Natural killer cell (primary cell): ENCODE measurements at regions not wholly inside any gene's neighbourhood (a gene's known extent, or its start where the extent isn't known, plus 50 kb on each side); places are given as distances from the start of the nearest gene placed in this dataset.

Experiments
- ATAC-seq, 3 donors: fragments of 150-1000 bp in 2 of 3; fragments of 200-7000 bp in 1 of 3; cut with Tn5 transposase; 1 replicate in 1 of 3; 2 replicates in 2 of 3; pipeline ENCODE4 v1.10.0; 2021; ENCODE audit warnings: mild to moderate bottlenecking in 2 of 3, moderate library complexity in 2 of 3
- DNase-seq, 2 donors: peaks; one replicate each; pipeline versions ENCODE4 v3.0.0 to v3.0.0-alpha.2; 2013 to 2021; ENCODE audit warnings: mixed read lengths in 1 of 2
- H3K27ac ChIP-seq: one replicate; pipeline ENCODE4 v1.5.1; 2013; ENCODE audit warnings: mild to moderate bottlenecking, low read length
- H3K27me3 ChIP-seq: one replicate; pipeline ENCODE4 v1.6.1; 2013; ENCODE audit warnings: low read length; ENCODE audit not compliant: control insufficient read depth, insufficient read depth
- H3K36me3 ChIP-seq: one replicate; pipeline ENCODE4 v1.6.1; 2013; ENCODE audit warnings: low read length; ENCODE audit not compliant: control insufficient read depth, insufficient read depth
- H3K4me1 ChIP-seq: one replicate; pipeline ENCODE4 v1.6.1; 2013; ENCODE audit warnings: low read length; ENCODE audit not compliant: control insufficient read depth, insufficient read depth
- H3K4me3 ChIP-seq: one replicate; pipeline ENCODE4 v1.5.1; 2013; ENCODE audit warnings: low read length
- H3K9me3 ChIP-seq: one replicate; pipeline ENCODE4 v1.6.1; 2013; ENCODE audit warnings: low read length; ENCODE audit not compliant: control insufficient read depth, insufficient read depth
- H3K27ac Mint-ChIP-seq, 2 donors: one replicate each; pipeline ENCODE4 v1.8.0; 2022; ENCODE audit warnings: mild to moderate bottlenecking in 2 of 2, mixed read lengths in 2 of 2, moderate library complexity in 1 of 2
- H3K27me3 Mint-ChIP-seq, 2 donors: one replicate each; pipeline ENCODE4 v1.8.0; 2022; ENCODE audit warnings: low read depth in 2 of 2, mixed read lengths in 2 of 2
- H3K36me3 Mint-ChIP-seq: one replicate; pipeline ENCODE4 v1.8.0; 2022; ENCODE audit warnings: mixed read lengths
- H3K4me1 Mint-ChIP-seq, 2 donors: one replicate each; pipeline ENCODE4 v1.8.0; 2022; ENCODE audit warnings: mixed read lengths in 2 of 2
- H3K4me3 Mint-ChIP-seq: one replicate; pipeline ENCODE4 v1.8.0; 2022; ENCODE audit warnings: mild to moderate bottlenecking, moderate library complexity, mixed read lengths
- H3K9me3 Mint-ChIP-seq, 2 donors: one replicate each; pipeline ENCODE4 v1.8.0; 2022; ENCODE audit warnings: mixed read lengths in 2 of 2
- WGBS: methylation state at CpG from one replicate; pipeline ENCODE4 v1.1.7; 2013; ENCODE audit warnings: missing lambda C conversion rate; ENCODE audit not compliant: insufficient coverage; 5-methylcytosine and 5-hydroxymethylcytosine counted together
- intact Hi-C: fragments of 100-400 bp; cut with micrococcal nuclease; formaldehyde crosslinking; loops from one replicate; pipeline ENCODE4 v1.14.2; 2022
- TF ChIP-seq, protein P1 (sequence below): fragments of 200-600 bp; IDR thresholded peaks from one replicate; pipeline ENCODE4 v1.8.0; 2022; ENCODE audit warnings: antibody characterized with exemption

DNA sequence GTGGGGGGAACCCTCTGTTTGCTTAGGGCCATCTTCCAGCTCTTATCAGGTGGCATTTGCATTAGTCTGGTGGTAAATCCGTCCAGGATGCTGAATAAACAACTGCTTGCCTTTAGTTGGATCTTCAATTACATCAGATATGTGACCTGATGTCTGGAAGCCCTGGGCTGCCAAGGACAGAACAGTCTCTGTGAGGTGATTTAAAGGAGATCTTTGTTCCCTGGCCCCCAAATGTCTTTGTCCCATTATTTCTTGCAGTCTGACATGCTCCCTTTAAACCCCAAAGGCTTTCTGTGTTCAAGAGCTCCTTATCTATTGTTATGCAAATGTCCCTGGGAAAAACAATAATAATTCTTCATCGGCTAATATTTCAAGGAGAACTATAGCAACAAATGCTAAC lies 84.6 kb upstream of the SPTLC3 start:
- Histone ChIP-seq H3K27me3 (no peaks in the 10 kb centered on the region), H3K4me1 (peaks cover 27% of the 10 kb centered on the region), H3K9me3 (no peaks in the 10 kb centered on the region), H3K4me3 (no peak overlapping the region), H3K36me3 (no peaks in the 10 kb centered on the region), H3K27ac (no peak overlapping the region)
- WGBS = 50% methylated on average over 1 of the region's 2 CpGs
- Mint-ChIP-seq H3K36me3 (no peaks in the 10 kb centered on the region), H3K27me3 (no peaks in the 10 kb centered on the region), H3K4me1 (peaks cover 30 to 31% of the 10 kb centered on the region in 2 donors), H3K4me3 (no peak overlapping the region), H3K27ac (no peak overlapping the region), H3K9me3 (no peaks in the 10 kb centered on the region)
- TF ChIP-seq, protein P1, sequence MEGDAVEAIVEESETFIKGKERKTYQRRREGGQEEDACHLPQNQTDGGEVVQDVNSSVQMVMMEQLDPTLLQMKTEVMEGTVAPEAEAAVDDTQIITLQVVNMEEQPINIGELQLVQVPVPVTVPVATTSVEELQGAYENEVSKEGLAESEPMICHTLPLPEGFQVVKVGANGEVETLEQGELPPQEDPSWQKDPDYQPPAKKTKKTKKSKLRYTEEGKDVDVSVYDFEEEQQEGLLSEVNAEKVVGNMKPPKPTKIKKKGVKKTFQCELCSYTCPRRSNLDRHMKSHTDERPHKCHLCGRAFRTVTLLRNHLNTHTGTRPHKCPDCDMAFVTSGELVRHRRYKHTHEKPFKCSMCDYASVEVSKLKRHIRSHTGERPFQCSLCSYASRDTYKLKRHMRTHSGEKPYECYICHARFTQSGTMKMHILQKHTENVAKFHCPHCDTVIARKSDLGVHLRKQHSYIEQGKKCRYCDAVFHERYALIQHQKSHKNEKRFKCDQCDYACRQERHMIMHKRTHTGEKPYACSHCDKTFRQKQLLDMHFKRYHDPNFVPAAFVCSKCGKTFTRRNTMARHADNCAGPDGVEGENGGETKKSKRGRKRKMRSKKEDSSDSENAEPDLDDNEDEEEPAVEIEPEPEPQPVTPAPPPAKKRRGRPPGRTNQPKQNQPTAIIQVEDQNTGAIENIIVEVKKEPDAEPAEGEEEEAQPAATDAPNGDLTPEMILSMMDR = no peak
- no peak for ATAC-seq
- no peak for DNase-seq
- intact Hi-C loops = loop anchor here (10.0 kb wide), 1 partner anchor 861 kb away; the partner anchor contains the start of genes ESF1 and NDUFAF5

DNA sequence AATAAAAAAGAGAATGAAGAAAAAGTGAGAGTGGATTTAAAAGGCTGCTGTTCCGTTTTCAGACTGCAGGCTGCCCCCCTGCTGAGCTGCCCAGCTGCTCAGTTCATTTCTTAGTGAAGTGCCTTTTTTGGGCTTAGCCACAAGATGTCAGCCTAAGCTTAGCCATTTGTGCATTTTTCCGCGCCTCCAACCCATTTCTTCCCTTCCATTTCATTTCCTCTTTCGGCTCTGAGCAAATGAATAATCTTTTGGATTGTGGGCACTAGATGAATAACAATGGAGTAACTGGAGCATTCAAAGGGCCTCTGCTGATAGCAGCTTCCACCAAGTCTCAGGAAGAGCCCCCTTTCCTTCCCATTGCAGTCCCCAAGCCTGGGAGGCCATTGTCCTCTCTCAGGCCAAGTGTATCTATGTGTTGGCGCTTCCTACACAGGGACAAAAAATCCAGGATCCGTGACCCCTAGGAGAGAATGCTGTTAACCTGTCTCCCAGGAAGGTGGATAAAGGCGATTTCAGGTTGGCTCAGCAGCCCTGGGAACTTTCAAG lies 83.5 kb upstream of the SPTLC3 start:
- WGBS = 57% methylated on average over 4 of the region's 7 CpGs
- Mint-ChIP-seq H3K4me3 (peak overlapping the region; percentile 53), H3K4me1 (peaks cover 36 to 38% of the 10 kb centered on the region in 2 donors), H3K36me3 (no peaks in the 10 kb centered on the region), H3K27ac (no peak overlapping the region), H3K27me3 (no peaks in the 10 kb centered on the region), H3K9me3 (no peaks in the 10 kb centered on the region)
- TF ChIP-seq, protein P1 = peak; percentile 91
- DNase-seq (peak; percentile 22 to 58), ATAC-seq (peak; percentile 70 to 81 (median 79))
- Histone ChIP-seq H3K27ac (no peak overlapping the region), H3K36me3 (no peaks in the 10 kb centered on the region), H3K4me3 (no peak overlapping the region), H3K27me3 (no peaks in the 10 kb centered on the region), H3K4me1 (peaks cover 27% of the 10 kb centered on the region), H3K9me3 (no peaks in the 10 kb centered on the region)
- intact Hi-C loops = loop anchor here (1.0 to 10.0 kb wide), 6 partner anchors 41 to 860 kb away; partner anchors contain the start of genes ESF1 and NDUFAF5

DNA sequence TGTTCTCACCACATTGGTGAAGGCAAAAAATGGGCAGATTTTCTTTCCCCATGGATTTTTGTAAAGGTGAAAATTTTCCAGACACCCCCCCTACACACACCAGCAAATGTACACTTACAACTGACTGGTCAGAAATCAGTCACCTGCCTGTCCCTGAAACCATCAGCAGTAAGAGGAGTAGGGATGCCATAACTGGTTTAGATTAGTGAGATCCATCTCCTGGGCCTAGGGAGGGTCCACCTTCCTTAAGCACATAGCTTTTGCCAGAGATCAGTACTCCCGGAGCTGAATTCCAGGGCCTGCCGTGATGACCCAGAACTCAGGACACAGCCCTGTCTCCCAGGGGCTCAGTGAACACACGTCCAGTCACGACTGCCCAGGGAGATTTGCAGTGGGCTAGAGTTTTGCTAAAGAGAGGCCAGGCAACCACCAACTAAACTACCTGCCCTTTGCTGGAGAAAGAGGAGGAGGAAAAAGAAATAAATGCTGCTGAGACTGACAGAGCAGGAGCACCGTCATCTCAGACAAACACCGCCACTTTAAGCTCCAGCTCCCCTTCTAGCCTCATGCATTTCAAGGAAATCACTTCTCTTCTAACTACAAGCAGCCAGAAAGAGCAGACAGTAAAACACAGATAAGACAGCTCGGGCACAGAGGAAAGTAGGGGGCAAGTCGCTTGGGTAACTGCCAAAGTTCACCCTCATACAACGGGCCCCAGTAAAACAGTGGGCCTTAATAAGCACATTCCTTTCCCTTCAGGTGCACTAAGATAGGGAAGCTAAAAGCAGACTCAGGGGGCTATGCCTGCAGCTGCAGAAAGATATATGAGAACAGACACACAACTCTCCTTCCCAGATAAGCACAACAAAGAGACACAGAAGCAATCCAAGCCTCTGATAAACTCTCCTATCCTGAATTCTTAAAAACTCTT lies 82.6 kb upstream of the SPTLC3 start:
- H3K27ac ChIP-seq = no peak overlapping the region
- H3K4me1 ChIP-seq = peaks cover 27% of the 10 kb centered on the region
- H3K9me3 Mint-ChIP-seq = no peaks in the 10 kb centered on the region
- intact Hi-C loops = loop anchor here (1.0 to 10.0 kb wide), 6 partner anchors 40 to 859 kb away; partner anchors contain the start of genes ESF1 and NDUFAF5
- H3K27ac Mint-ChIP-seq = no peak overlapping the region
- H3K4me3 Mint-ChIP-seq = no peak overlapping the region
- TF ChIP-seq, protein P1 = no peak
- H3K4me3 ChIP-seq = no peak overlapping the region
- H3K36me3 ChIP-seq = no peaks in the 10 kb centered on the region
- H3K27me3 Mint-ChIP-seq = no peaks in the 10 kb centered on the region
- ATAC-seq (no peak), DNase-seq (no peak)
- H3K9me3 ChIP-seq = no peaks in the 10 kb centered on the region
- 84% methylated on average over 7 of the region's 9 CpGs for WGBS
- peaks cover 36 to 38% of the 10 kb centered on the region in 2 donors for H3K4me1 Mint-ChIP-seq
- no peaks in the 10 kb centered on the region for H3K27me3 ChIP-seq
- H3K36me3 Mint-ChIP-seq = no peaks in the 10 kb centered on the region
